Hematopoietic multipotent progenitor cell treated with erythropoietin and hydrocortisone succinate and interleukin-3 and kit ligand, for 15 days (in vitro differentiated cells): ENCODE measurements at regions not wholly inside any gene's neighbourhood (a gene's known extent, or its start where the extent isn't known, plus 50 kb on each side); places are given as distances from the start of the nearest gene placed in this dataset.

Source experiments
- DNase-seq: peaks from one replicate; pipeline ENCODE4 v3.0.0-alpha.2; 2015; ENCODE audit warnings: low spot score

DNA sequence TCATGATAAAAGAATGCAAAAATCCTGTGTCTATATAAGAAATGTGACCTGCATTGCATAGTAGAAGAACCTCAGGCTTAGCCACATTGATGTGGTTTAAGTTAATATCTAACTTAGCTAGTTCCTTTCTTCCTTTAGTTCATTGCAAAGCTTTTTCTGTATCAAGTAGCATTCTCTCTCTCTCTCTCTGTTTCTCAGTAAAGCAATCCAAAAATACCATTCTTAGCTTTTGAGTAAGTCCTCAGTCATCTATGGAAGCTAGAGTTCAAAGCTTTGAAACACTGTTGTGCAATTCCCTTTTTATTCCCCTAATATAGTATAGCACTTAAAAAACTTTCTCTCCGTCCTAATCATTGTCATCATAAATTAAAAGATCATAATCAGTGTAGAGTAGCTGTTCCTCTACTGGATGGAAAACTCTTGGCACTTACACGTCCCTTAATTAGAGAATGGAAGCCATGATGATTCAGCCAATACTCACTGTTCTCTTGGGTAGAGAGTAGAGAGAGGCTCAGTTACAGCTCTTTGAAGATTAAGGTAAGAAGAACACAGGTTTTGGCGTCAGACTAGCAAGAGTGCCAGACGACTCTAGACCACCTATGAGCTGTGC is 350.3 kb upstream of the LYPLAL1 start:
- no peak for DNase-seq

DNA sequence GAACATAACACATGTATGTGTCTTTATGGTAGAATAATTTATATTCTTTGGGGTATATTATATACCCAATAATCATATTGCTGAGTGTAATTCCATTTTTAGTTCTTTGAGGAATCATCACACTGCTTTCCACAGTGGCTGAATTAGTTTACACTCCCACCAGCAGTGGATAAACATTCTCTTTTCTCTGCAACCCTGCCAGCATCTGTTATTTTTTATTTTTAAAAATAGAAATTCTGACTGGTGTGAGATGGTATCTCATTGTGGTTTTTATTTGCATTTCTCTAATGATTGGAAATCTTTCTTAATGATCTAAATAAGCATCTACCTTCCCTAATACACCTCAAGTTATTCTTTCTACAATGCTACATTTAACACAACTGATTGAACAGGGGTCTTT is 346.2 kb upstream of the LYPLAL1 start:
- DNase-seq = no peak

DNA sequence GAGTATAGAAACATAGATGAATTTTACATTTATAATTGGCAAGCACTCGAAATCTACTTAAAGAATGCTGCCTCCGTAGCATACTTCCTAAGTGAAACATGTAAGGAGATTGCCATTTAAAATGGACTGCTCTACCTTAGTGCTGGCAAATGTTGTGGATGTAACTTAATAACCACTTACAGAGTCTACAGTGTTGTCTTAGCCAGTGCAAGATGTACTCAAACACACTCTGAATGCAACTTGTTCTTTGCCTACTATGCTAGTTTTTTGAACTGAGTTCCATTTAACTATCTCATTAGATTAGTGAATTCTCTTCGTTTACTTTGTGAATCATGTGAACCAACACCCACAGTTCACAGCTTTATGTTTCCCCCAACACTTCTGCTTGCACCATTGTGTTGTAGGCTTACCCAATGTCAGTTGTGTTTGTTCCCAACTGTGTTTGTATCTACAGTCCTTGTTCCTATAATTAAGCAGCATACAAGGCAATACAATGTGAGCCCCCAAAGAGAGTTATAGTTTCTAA is 345.5 kb upstream of the LYPLAL1 start:
- DNase-seq = no peak

DNA sequence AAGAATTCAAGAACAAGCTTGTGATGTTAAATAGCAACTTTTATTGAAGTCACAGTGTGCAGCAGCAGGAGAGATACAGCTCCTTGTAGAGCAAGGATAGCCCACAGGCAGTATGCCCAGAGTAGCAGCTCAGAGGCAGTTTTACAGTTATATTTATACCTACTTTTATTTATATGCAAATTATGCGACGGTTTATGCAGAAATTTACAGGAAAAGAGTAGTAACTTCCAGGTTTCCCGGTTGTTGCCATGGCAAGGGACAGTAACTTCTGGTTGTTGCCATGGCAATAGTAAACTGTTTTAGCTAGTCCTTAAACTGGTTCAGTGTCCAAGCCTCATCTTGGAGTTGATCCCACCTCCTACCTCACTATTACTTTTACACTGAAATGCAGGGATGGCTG is 344.6 kb upstream of the LYPLAL1 start:
- no peak for DNase-seq

DNA sequence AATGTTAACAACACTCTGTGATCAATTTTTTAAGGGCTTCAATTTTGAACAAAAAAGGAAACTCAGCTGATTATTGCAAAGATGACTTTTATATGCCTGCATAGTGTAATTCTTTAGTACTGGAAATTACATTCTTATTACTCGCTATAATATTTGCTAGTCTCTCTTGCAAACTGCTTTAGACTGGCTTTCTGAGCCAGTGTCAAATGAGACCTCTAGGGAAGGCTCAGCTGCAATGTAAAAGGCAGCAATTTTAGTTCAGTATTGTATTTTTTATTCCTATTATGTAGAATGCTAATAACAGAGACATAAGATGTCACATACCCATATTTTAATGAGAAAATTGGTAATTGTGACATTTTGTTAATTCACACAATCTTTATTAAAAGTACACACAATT is 338.1 kb upstream of the LYPLAL1 start:
- no peak for DNase-seq

DNA sequence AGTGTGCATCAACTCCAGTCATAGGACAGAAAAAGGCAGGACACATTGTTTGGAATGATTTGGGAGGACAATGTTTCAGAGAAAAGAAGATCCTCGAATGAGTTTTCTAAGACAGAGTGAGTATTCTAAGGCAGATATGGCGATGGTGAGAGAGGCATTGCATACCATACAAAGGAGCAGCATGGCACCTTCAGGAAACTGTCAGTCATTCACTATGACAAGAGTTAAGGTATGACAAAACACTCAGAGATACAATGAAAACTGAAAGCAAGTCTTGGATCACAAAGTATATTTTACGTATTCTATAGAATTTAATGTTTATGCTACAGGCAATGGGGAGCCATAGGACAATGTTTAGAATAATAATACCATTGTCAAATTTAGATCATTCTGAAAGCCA is 337.4 kb upstream of the LYPLAL1 start:
- no peak for DNase-seq

DNA sequence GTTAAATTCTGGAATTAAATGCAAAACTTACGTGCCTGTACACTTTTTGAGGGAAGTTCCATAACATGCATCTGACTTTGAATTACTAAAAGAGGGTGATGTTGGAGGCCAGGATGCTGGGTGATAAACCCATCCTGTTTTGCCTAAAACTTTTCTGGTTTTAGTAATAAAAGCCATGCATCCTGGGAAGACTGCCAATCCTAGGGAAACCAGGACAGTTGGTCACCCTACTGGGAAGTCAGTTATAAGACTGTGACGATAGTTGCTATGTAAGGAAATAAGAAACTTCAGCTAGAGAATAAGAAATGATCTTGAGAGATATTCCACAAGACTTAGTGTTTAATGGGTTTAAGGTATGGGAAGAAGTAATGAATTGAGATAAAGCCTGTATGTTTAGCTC is 336.6 kb upstream of the LYPLAL1 start:
- DNase-seq = no peak

DNA sequence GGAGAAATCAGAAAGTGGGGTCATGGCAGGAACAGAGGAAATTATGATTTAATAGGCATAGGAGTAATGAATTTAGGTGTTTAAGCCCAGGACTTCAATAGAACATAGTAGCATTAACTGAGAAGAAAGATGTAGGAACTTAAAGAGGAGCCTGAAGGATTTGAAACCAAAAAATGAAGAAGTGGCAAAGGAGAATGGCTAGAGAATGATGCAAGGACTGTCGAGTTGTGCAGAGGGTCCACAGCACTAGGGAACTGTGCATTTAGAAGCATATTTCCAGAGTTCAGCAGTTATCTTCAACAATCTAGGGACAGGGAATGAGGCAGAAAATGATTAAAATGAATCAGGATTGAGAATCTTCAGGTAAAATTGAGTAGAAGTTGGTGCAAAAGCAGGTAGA is 328.1 kb upstream of the LYPLAL1 start:
- DNase-seq = no peak

DNA sequence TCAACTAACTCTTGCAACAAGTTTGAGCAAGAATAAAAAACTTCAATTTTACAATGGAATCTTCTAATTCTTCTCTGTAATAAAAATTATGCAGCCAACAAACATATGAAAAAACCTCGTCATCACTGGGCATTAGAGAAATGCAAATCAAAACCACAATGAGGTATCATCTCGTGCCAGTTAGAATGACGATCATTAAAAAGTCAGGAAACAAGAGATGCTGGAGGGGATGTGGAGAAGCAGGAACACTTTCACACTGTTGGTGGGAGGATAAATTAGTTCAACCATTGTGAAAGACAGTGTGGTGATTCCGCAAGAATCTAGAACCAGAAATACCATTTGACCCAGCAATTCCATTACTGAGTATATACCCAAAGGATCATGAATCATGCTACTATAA is 327.5 kb upstream of the LYPLAL1 start:
- DNase-seq = no peak

DNA sequence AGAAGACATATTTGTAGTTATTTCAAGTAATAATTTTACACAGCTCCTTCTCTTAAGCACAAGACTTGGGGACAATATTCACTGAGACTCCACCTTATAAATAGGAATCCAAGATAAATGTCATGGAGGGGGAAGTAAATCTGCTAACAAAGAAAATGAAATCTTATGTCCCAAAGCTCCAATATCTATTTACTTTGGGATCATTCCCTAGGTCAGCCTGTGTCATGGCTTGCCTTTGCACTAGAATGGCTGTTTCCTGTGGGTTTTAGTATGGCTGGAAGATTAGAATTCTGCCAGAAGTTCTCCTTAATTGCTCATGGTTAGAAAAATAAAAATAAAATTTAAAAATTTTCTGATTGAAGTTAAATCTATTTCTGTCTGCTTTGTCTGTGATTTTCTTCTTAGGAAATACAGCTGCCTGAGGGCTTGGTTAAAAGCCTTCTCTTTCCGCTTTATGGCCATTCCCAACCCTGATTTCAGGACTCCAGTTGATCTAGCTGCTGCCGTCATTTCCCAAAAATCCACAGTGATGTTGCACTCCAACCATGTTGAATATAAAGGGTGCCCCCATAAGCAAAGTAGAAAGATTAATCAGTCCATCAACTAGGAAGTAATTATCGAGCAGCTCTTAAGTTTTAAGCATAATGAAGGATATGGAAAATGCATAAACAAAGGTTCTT is 326.4 kb upstream of the LYPLAL1 start:
- DNase-seq = no peak

DNA sequence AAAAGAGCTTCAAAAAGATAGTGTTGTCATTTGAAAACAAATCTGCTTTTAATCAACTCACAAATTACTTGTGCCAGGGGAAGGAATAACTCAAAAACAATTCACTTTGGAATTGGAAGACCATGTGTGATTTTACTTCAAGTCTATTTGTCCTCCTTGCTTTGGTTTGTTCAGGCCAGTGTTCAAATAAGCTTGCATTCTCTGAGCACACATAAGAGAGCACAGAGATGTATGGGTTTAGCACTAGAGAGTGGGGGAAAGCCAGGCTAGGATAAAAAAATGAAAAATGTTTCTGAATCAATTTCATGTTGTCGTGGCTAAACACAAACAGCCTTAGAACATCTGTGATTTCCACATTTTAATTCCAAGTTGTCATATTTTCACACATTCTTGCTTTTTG is 325.7 kb upstream of the LYPLAL1 start:
- no peak for DNase-seq

DNA sequence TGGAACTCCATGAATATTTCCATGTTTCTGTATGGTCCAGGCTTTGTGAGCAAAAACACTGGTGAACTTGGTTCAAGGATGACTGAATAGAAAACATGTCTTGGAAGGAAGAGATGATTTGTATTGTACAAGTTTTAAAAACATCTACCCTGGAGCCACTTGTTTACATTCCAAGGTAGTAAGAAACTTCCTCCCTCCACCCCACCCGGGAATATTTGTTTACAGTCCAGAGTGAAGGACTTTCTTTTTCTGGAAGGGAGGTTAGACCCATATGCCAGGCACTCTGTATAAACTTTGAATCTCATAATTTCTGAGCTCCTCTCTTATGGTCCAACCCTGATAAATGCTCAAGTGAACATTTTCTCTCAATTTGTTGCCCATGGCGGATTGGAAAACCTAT is 323.3 kb upstream of the LYPLAL1 start:
- DNase-seq = no peak

DNA sequence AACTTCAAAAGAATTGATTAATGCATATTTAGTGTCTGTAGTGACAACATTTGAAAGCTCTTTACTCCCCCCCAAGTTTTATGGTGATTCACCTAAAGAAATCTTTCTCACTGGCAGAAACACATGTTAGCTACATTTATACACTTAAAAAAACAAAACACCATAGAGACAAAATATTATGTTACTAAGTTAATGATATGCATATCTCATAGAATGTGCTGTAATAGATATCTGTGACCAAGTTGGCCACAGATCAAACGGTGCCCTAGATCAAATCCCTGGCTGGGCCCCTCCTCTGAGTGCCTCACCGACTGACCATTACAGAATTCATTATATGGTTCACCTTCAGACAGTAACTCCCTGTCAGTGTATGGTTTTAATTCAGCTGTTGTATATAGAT is 322.1 kb upstream of the LYPLAL1 start:
- no peak for DNase-seq

DNA sequence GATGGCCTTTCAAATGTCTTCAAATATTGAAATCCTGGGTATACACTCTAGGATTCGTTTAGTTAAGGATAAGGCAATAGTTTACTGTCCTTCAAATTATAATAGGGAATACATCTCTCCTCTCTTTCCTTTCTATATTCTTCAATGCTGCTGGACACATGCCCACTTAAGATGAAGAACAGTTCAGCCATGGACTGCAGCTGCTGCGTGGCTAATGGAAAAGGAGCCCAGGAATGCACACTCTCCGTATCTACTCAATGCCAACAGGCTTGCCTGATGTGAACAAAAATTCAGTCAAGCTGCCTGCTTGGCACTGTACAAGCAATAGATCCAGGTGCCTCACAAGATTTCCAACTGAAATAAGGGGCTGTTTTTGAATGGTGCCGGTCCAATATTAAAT is 321.2 kb upstream of the LYPLAL1 start:
- no peak for DNase-seq

DNA sequence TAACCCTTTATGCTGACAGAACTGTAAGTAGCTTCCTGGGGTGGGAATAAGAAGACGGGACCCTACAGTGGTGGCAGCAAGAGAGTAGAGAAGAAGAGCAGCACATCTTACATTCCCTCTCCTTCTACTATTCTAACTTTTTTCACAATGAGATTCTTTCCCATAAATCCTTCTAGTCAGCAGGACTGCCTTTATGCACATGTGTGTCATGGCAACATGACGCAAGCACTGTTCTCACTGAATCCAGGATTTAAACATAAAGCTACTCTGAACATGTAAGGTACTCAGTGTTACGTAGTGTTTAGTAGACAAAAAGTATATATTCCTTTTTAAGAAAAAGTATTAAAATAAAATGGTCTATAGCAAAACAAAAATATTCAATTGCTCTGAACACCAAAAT is 309.7 kb upstream of the LYPLAL1 start:
- no peak for DNase-seq

DNA sequence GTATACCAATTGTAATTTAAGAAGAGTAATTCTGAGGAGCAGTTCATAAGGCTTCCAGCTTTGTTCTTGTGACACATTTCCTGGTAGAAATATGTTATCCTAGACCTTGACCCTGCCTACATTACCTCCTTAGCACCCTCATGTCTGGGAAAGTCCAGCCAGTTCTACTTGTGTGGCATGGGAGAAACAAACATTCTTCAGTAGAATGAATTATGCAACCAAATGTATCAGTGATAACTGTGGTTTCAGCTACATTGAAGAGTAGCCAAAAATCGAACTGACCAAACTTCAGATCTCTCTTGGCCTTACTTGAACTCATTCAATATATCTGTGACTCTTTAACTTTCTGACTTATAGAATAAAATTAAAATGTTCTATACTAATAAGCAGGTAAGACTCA is 308.1 kb upstream of the LYPLAL1 start:
- DNase-seq = no peak

DNA sequence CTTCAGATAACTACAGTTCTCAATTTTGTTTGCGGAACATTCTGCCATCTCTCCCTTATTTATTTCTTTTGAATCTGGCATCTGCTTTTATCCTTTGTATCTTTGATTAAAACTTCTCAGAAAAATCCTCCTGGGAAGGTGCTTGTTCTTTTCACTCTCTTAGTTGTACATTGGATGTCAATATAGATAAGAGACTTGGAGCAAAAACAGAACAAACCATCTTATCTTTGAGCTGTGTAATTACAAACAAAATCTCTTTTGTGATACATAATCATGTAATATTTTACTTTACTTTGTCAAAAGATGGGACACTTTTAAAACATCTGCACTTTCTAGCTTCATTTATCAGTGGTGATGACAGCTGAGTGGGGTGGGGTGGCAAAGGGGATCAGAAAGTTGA is 307.2 kb upstream of the LYPLAL1 start:
- no peak for DNase-seq

DNA sequence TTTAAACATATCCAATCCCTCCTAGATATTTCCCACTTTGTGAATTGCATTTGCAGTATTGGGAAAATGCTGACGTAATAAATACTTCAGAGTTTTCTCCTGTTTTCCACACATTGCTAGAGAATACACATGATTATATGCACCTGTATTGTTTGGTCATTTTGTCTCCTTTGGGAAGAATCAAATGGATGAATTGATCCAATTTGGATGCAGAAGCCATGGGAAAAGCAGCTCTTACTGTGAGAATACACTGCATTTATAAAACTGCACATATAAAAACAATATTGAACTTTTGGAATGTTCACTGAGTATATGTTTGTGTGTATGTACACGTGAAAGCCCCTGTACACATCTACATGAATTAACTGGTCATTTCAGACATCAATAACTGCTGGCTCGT is 306.6 kb upstream of the LYPLAL1 start:
- DNase-seq = no peak

DNA sequence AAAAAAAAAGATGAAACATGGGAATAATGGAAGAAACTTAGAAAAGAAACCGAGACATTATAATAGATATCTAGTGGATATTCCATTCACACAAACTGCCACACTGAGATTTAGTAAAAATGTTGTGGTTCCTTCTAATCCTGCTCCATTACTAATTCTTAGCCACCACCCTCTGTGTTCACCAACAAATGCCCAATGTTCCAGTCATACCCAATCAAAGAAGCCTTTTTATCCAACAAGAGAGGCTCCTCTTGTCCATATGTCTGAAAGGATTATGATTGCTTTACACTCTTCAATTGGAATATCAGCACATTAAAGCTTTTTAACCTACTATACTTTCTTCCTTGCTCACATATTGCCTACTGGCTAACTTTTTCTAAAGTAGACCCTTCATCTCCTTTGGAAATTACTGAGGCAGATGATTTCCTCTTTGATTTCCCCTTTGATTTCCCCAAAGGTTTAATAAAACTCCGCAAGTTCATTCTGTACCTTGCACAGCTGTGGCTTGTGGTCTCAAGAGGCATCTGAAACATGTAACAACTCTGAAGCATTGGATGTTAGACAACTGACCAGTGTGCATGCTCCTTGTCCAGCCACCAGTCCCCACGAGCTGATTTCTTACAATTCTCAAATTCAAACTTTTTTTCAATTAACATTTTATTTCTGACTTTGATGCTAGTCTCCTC is 305.6 kb upstream of the LYPLAL1 start:
- DNase-seq = no peak

DNA sequence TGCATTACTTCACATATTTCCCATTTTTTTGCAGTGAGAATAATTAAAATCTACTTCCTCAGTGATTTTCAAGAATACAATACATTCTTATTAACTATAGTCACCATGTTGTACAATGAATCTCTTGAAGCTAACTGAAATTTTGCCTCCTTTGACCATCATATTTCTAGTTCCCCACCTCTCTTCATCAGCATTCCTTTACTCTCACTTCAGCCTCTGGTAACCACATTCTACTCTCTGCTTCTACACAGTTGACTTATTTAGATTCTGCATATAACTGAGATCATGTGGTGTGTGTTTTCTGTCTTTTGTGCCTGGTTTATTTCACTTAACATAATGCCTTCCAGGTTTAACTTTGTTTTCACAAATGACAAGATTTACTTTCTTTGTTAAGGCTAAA is 304.4 kb upstream of the LYPLAL1 start:
- DNase-seq = no peak

DNA sequence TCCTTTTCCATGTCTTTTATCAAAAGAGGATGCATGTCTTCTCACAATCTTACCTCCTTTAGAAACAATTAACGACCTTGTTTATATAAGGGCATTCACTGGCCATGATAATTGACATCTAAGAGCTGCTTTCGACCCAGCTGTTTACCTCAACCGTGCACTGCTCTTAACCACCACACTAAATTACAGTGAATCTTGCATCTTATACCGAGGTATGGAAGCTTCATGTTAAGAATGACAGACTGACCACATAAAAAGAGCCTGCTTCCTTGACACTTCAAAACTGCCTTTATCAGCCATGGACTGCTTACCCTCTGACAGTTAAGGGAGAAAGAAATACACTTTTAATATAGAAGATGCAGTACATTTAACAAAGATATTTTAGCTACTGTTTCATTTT is 301.7 kb upstream of the LYPLAL1 start:
- no peak for DNase-seq

DNA sequence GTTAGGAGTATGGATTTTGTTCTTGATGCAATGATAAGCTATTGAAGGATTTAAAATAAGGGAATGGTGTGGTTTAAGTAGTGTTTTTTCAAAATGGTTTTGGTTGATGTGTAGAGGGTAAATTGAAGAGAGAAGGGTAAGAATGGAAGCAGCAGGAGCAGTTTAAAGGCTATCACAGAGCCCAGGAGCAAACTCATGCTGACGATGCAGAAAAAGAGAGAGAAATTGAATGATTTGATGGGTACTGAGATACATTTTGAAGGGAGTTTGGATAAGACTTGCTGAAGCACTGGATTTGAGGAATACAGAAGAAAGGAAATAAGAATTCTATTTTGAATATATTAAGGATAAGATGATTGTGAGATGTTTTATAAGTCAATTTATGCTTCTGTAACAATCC is 300.8 kb upstream of the LYPLAL1 start:
- no peak for DNase-seq

DNA sequence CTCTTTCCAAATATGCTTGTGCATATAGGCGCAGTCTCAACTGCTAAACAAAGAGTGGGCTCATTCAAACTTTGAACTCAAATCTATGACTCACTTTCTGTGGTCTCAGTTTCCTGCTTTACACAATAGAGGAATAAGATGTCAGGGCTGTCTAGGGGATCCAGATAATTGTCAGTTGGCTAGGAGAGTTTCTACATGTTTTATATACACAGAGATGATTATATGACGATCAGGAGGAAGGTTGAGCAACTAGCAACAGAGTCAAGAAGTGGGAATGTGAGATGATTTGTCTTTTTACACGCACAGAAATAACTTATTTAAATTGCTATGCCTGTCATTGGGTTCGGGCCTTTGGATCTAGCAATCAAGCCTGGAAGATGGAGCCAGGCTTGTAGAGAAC is 299.4 kb upstream of the LYPLAL1 start:
- DNase-seq = no peak
